ENCODE measurements at regions not wholly inside any gene's neighbourhood (a gene's known extent, or its start where the extent isn't known, plus 50 kb on each side); places are given as distances from the start of the nearest gene placed in this dataset.

- Histone ChIP-seq H3K9ac (ENCODE audit: low read depth, low read length, poor library complexity, severe bottlenecking) (no peak overlapping the region), H3K27me3 (ENCODE audit: insufficient read depth, low read length, poor library complexity, severe bottlenecking) (peaks cover 41% of the 10 kb centered on the region), H3K4me2 (ENCODE audit: low read depth, low read length, poor library complexity, severe bottlenecking) (no peak overlapping the region), H3K4me3 (ENCODE audit: low read length, poor library complexity, severe bottlenecking) (no peak overlapping the region), H4K20me1 (ENCODE audit: insufficient read depth, low read length, poor library complexity, severe bottlenecking) (no peaks in the 10 kb centered on the region), H3K4me1 (ENCODE audit: insufficient read depth, low read length, poor library complexity, severe bottlenecking) (no peaks in the 10 kb centered on the region), H3F3A (ENCODE audit: low read depth) (no peaks in the 10 kb centered on the region), H3K9me3 (ENCODE audit: insufficient read depth, low read depth, low read length) (peaks cover 8% of the 10 kb centered on the region; the same call in 1 of the 2 replicates), H3K36me3 (ENCODE audit: insufficient read depth, low read length) (no peaks in the 10 kb centered on the region), H3K9me2 (replicated peaks; ENCODE audit: low read depth, low read length) (no peaks in the 10 kb centered on the region), H2AFZ (ENCODE audit: low read length) (no peak overlapping the region), H3K79me2 (ENCODE audit: insufficient read depth, low read length) (no peaks in the 10 kb centered on the region)
- TF ChIP-seq, protein P1, sequence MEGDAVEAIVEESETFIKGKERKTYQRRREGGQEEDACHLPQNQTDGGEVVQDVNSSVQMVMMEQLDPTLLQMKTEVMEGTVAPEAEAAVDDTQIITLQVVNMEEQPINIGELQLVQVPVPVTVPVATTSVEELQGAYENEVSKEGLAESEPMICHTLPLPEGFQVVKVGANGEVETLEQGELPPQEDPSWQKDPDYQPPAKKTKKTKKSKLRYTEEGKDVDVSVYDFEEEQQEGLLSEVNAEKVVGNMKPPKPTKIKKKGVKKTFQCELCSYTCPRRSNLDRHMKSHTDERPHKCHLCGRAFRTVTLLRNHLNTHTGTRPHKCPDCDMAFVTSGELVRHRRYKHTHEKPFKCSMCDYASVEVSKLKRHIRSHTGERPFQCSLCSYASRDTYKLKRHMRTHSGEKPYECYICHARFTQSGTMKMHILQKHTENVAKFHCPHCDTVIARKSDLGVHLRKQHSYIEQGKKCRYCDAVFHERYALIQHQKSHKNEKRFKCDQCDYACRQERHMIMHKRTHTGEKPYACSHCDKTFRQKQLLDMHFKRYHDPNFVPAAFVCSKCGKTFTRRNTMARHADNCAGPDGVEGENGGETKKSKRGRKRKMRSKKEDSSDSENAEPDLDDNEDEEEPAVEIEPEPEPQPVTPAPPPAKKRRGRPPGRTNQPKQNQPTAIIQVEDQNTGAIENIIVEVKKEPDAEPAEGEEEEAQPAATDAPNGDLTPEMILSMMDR (conservative IDR thresholded peaks at IDR 0.05; ENCODE audit: low read length): no peak
- no peak for TF ChIP-seq EZH2phosphoT487 (IDR thresholded peaks at IDR 0.05; ENCODE audit: borderline replicate concordance)
Observed at GRCh38 chr1:94688646-94689045, 131.5 kb upstream of the SLC44A3 start.

DNA sequence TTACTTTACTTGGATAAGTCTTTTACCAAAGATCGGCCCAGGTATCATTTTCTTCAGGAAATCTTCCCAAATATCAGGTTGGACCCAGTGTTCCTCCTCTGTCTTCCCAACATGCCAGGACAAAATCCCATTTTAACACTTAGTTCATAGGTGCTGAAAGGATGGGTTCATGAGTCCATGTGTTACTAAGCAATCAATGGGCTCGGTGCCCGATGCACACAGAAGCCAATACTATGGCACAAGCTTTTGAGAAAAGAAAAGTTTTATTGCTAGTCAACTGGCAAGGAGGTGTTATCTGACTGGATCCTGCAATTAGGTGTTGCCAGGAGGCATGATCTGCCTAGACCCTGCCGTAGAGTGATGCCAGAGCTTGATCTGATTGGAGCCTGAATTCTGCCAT, 133.3 kb upstream of the SLC44A3 start:
- H3K36me3 ChIP-seq (ENCODE audit: insufficient read depth, low read length): no peaks in the 10 kb centered on the region
- no peaks in the 10 kb centered on the region for H3K79me2 ChIP-seq (ENCODE audit: insufficient read depth, low read length)
- no peaks in the 10 kb centered on the region for H3K4me1 ChIP-seq (ENCODE audit: insufficient read depth, low read length, poor library complexity, severe bottlenecking)
- no peak overlapping the region for H3K9ac ChIP-seq (ENCODE audit: low read depth, low read length, poor library complexity, severe bottlenecking)
- no peaks in the 10 kb centered on the region for H3K9me2 ChIP-seq (replicated peaks; ENCODE audit: low read depth, low read length)
- no peaks in the 10 kb centered on the region for H4K20me1 ChIP-seq (ENCODE audit: insufficient read depth, low read length, poor library complexity, severe bottlenecking)
- H3K4me2 ChIP-seq (ENCODE audit: low read depth, low read length, poor library complexity, severe bottlenecking): no peak overlapping the region
- peaks cover 23% of the 10 kb centered on the region for H3K27me3 ChIP-seq (ENCODE audit: insufficient read depth, low read length, poor library complexity, severe bottlenecking)
- H3F3A ChIP-seq (ENCODE audit: low read depth): no peaks in the 10 kb centered on the region
- H2AFZ ChIP-seq (ENCODE audit: low read length): no peak overlapping the region
- no peak overlapping the region for H3K4me3 ChIP-seq (ENCODE audit: low read length, poor library complexity, severe bottlenecking)
- TF ChIP-seq, protein P1 (conservative IDR thresholded peaks at IDR 0.05; ENCODE audit: low read length): no peak
- no peak for TF ChIP-seq EZH2phosphoT487 (IDR thresholded peaks at IDR 0.05; ENCODE audit: borderline replicate concordance)
- peaks cover 8% of the 10 kb centered on the region; the same call in 1 of the 2 replicates for H3K9me3 ChIP-seq (ENCODE audit: insufficient read depth, low read depth, low read length)

DNA sequence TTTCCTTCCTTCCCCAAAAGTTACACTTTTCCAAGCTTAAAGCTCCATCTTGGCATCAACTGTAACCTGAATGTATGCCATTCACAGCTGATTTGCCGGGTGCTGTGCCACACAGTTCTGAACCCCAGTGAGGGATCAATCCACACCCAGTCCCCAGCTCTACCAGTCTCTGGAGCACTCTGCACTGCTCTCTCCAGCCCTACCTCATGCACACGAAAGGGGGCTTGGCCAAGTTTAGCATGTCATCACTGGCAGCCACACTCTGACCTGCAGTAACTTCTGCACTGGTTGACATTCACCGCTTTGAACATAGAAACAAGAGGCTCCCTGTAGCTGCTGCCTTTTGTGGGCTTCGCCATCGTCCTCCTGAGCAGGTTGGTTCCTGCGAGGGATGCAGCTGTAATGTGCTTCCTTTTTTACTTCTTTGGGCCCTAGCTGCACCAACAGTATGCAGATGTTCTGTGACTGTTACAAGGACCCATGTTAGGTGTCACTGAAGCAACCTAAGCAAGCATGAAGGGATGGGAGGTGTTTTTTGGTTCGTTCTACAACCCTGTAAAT, 135.4 kb upstream of the SLC44A3 start:
- no peak overlapping the region for H3K4me2 ChIP-seq (ENCODE audit: low read depth, low read length, poor library complexity, severe bottlenecking)
- no peaks in the 10 kb centered on the region for H3K4me1 ChIP-seq (ENCODE audit: insufficient read depth, low read length, poor library complexity, severe bottlenecking)
- no peak overlapping the region for H3K9ac ChIP-seq (ENCODE audit: low read depth, low read length, poor library complexity, severe bottlenecking)
- TF ChIP-seq, protein P1 (conservative IDR thresholded peaks at IDR 0.05; ENCODE audit: low read length): no peak
- TF ChIP-seq EZH2phosphoT487 (IDR thresholded peaks at IDR 0.05; ENCODE audit: borderline replicate concordance): no peak
- no peaks in the 10 kb centered on the region for H4K20me1 ChIP-seq (ENCODE audit: insufficient read depth, low read length, poor library complexity, severe bottlenecking)
- no peaks in the 10 kb centered on the region for H3K36me3 ChIP-seq (ENCODE audit: insufficient read depth, low read length)
- no peaks in the 10 kb centered on the region for H3K79me2 ChIP-seq (ENCODE audit: insufficient read depth, low read length)
- peaks cover 2% of the 10 kb centered on the region for H3K27me3 ChIP-seq (ENCODE audit: insufficient read depth, low read length, poor library complexity, severe bottlenecking)
- H3K9me2 ChIP-seq (replicated peaks; ENCODE audit: low read depth, low read length): no peaks in the 10 kb centered on the region
- H3K4me3 ChIP-seq (ENCODE audit: low read length, poor library complexity, severe bottlenecking): no peak overlapping the region
- no peaks in the 10 kb centered on the region for H3K9me3 ChIP-seq (ENCODE audit: insufficient read depth, low read depth, low read length)
- no peaks in the 10 kb centered on the region for H3F3A ChIP-seq (ENCODE audit: low read depth)
- no peak overlapping the region for H2AFZ ChIP-seq (ENCODE audit: low read length)
